ENCODE measurements at regions not wholly inside any gene's neighbourhood (a gene's known extent, or its start where the extent isn't known, plus 50 kb on each side); places are given as distances from the start of the nearest gene placed in this dataset.
"Not testable (repeated sequence)": the region's sequence is repeated elsewhere in the genome, so short reads cannot be mapped to it uniquely, and the experiment has no call there.

DNA sequence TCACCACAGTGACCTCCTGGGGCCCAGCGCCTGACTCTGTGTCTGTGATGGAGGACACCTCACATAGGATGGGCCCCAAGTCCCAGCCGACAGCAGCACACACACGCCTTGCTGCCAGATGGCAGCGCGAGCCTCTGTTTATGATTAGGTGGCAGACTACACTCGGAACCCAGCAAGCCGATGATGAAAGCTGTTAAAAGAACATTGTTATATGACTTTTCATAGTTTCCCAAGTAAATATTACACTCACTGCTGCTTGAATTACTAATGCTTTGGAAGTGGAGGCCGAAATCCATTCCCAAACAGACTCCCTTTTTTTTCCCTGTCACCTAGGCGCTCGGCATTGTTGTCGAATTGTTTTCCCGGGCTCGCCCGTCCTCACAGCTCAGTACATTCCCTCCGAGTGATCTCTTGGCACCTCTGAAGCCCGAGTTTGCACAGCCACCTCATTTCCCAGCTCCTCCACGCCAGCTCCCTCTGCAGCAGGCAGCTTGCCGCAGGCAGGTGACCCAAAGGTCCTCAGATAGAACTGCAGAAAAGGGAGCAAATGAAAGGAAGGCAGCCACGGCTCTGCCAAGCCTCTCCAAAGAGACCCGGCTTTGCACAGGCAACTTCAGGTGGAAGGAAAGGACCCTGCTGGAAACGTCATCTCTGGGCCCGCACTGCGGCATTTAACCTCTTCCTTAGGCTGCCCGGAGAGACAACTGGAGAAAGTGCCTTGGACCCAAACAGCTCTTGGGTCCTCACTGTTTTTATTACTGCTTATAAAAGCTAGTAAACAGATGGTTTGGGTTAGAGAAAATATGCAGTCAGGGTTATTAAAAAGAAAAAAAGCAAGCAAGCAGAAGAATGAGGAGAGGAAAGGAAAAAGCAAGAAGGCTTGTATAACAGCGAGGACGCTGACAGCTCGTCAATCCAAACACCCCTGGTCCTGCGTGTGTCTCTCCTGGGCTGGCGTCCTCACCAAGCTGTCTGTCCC lies 72.2 kb upstream of the SLC25A33 start:
- H3K27ac Mint-ChIP-seq, result no peak overlapping the region
- H3K4me1 Mint-ChIP-seq (ENCODE audit: low read depth), result no peaks in the 10 kb centered on the region
- DNase-seq (ENCODE audit: low spot score), result no peak
- no peaks in the 10 kb centered on the region for H3K36me3 Mint-ChIP-seq (ENCODE audit: low read depth)
- no peak overlapping the region for H3K4me3 Mint-ChIP-seq
- peaks cover 23% of the 10 kb centered on the region for H3K27me3 Mint-ChIP-seq (ENCODE audit: low read depth)
- H3K9me3 Mint-ChIP-seq, result no peaks in the 10 kb centered on the region

DNA sequence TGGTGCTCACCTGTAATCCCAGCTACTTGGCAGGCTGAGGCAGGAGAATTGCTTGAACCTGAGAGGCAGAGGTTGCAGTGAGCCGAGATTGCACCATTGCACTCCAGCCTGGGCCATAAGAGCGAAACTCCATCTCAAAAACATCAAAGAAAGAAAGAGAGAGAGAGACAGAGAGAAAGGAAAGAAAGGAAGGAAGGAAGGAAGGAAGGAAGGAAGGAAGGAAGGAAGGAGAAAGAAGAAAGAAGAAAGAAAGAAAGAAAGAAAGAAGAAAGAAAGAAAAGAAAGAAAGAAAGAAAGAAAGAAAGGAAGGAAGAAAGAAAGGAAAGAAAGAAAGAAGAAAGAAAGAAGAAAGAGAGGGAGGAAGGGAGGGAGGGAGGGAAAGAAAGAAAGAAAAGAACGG lies 69.4 kb upstream of the SLC25A33 start:
- not testable (repeated sequence) for DNase-seq (ENCODE audit: low spot score); H3K9me3 Mint-ChIP-seq; H3K4me3 Mint-ChIP-seq; H3K27ac Mint-ChIP-seq; H3K4me1 Mint-ChIP-seq (ENCODE audit: low read depth); H3K36me3 Mint-ChIP-seq (ENCODE audit: low read depth)
- H3K27me3 Mint-ChIP-seq (ENCODE audit: low read depth), result peaks cover 23% of the 10 kb centered on the region

- no peak for DNase-seq (ENCODE audit: low spot score)
- Mint-ChIP-seq H3K27me3 (ENCODE audit: low read depth) (peaks cover 16% of the 10 kb centered on the region), H3K4me3 (no peak overlapping the region), H3K9me3 (no peaks in the 10 kb centered on the region), H3K4me1 (ENCODE audit: low read depth) (no peaks in the 10 kb centered on the region), H3K27ac (no peak overlapping the region), H3K36me3 (ENCODE audit: low read depth) (no peaks in the 10 kb centered on the region)
Observed at GRCh38 chr1:9471679-9472078, 67.6 kb upstream of the SLC25A33 start.

DNA sequence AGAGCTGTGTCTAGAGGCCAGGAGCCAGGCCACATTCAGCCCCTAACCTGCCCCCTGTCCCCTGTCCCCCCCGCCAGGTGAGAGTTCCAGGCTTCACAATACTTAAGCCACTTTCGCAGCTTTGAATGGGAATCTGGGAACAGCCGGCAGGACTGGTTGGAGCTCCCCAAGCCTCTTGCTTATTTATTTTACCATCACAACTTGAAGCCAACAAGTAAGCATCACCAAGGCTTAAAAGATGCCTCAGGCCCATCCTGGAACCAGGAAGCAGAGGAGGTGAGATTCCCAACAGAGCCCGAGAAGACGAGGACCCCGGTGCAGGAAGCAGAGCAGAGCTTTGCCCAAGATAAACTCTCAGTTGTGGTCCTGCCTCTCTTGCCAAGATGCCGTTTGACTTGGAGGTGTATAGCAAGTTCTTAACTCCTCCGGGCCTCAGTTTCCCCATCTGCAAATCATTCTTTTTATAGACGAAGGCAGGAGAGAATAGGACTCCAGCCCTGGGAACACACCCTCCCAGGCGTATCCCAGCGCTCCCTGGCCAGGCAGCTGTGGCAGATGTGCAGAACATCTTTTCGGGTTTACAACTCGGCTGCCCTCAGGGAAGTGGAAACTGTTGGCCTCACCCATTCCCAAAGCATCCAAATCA lies 66.8 kb upstream of the SLC25A33 start:
- Mint-ChIP-seq H3K36me3 (ENCODE audit: low read depth) (no peaks in the 10 kb centered on the region), H3K27ac (no peak overlapping the region), H3K9me3 (no peaks in the 10 kb centered on the region), H3K27me3 (ENCODE audit: low read depth) (peaks cover 13% of the 10 kb centered on the region), H3K4me1 (ENCODE audit: low read depth) (no peaks in the 10 kb centered on the region), H3K4me3 (no peak overlapping the region)
- DNase-seq (ENCODE audit: low spot score), result no peak

- Mint-ChIP-seq H3K4me3 (no peak overlapping the region), H3K36me3 (ENCODE audit: low read depth) (no peaks in the 10 kb centered on the region), H3K27ac (no peak overlapping the region), H3K9me3 (no peaks in the 10 kb centered on the region), H3K27me3 (ENCODE audit: low read depth) (peaks cover 13% of the 10 kb centered on the region), H3K4me1 (ENCODE audit: low read depth) (no peaks in the 10 kb centered on the region)
- DNase-seq (ENCODE audit: low spot score), result no peak
Observed at GRCh38 chr1:9473032-9473807, 66.0 kb upstream of the SLC25A33 start.

DNA sequence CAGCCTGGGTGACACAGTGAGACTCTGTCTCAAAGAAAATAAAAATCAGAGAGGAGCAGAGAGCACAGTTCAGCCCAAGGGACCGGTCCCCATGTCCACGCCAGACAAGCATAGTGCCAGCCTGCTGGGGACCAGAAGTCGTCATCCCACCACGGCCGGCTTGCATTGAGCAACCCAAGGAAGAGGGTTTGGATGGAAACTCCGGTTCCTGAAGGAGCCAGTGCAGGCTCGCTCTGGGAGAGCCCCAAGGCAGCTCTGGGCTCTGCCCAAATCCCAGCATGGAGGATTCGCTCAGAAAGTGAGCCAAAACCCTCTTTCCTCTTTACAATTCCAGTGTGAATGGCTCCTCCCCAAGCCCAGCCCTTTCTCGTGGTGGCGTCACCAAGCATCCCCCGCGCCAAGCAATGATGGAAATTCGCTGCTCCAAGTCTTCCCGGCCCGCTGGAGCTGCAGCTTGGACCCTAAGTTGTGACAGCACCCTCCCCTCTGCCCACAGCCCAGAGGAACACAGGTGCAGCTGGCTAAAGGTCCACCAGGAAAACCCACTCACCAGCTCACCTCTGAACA lies 64.1 kb upstream of the SLC25A33 start:
- Mint-ChIP-seq H3K27me3 (ENCODE audit: low read depth) (peaks cover 8% of the 10 kb centered on the region), H3K4me1 (ENCODE audit: low read depth) (no peaks in the 10 kb centered on the region), H3K4me3 (no peak overlapping the region), H3K9me3 (no peaks in the 10 kb centered on the region), H3K27ac (no peak overlapping the region), H3K36me3 (ENCODE audit: low read depth) (no peaks in the 10 kb centered on the region)
- DNase-seq (ENCODE audit: low spot score), result no peak

DNA sequence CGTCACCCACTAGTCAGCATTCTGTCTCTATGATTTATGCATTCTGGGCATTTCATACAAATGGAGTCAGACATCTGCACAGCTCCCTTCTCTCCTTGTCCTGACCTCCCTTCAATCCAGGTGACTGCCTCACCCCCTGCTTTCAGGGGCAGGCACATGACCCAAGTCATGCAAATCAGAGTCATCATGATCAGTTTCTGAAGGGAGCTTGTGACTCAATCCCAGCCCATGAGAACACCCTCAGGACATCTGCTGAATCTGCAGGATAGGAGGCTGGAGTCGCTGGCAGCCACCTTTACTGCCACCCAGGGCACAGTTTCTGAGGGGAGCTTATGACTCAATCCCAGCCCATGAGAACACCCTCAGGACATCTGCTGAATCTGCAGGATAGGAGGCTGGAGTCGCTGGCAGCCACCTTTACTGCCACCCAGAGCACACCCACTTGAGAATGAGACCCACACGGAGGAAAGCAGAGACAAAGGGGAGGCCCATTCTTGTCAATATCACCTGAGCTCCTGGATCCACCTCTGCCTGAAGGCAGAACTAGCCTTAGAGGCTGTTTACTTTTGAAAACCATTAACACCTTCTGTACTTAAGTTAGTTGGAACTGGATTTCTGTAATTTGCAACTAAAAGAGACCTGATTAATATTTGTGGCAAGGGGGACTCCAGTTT lies 62.3 kb upstream of the SLC25A33 start:
- no peaks in the 10 kb centered on the region for H3K4me1 Mint-ChIP-seq (ENCODE audit: low read depth)
- DNase-seq (ENCODE audit: low spot score), result no peak
- H3K36me3 Mint-ChIP-seq (ENCODE audit: low read depth), result no peaks in the 10 kb centered on the region
- no peak overlapping the region for H3K27ac Mint-ChIP-seq
- peaks cover 4% of the 10 kb centered on the region for H3K27me3 Mint-ChIP-seq (ENCODE audit: low read depth)
- no peaks in the 10 kb centered on the region for H3K9me3 Mint-ChIP-seq
- H3K4me3 Mint-ChIP-seq, result no peak overlapping the region

DNA sequence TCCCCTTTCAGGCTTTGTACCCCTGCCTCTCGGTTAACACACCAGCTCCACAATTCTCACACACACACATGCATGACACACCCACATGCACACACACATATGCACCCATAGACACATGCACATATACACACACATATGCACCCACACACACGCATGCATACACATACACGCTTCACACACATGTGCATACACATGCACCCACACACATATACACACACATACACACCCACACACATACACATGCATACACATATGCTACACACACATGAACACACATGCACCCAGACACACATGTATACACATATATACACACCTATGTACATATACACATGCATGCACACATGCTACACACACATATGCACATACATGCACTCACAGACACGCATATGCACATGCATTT lies 61.7 kb upstream of the SLC25A33 start:
- Mint-ChIP-seq H3K27me3 (ENCODE audit: low read depth) (peaks cover 8% of the 10 kb centered on the region), H3K27ac (no peak overlapping the region), H3K4me3 (no peak overlapping the region), H3K36me3 (ENCODE audit: low read depth) (no peaks in the 10 kb centered on the region), H3K9me3 (no peaks in the 10 kb centered on the region), H3K4me1 (ENCODE audit: low read depth) (no peaks in the 10 kb centered on the region)
- no peak for DNase-seq (ENCODE audit: low spot score)

GRCh38 chr1:9478021-9478420 lies 61.2 kb upstream of the SLC25A33 start:
- H3K36me3 Mint-ChIP-seq (ENCODE audit: low read depth), result no peaks in the 10 kb centered on the region
- DNase-seq (ENCODE audit: low spot score), result no peak
- H3K27ac Mint-ChIP-seq, result no peak overlapping the region
- no peaks in the 10 kb centered on the region for H3K4me1 Mint-ChIP-seq (ENCODE audit: low read depth)
- no peaks in the 10 kb centered on the region for H3K9me3 Mint-ChIP-seq
- H3K27me3 Mint-ChIP-seq (ENCODE audit: low read depth), result peaks cover 10% of the 10 kb centered on the region
- no peak overlapping the region for H3K4me3 Mint-ChIP-seq

DNA sequence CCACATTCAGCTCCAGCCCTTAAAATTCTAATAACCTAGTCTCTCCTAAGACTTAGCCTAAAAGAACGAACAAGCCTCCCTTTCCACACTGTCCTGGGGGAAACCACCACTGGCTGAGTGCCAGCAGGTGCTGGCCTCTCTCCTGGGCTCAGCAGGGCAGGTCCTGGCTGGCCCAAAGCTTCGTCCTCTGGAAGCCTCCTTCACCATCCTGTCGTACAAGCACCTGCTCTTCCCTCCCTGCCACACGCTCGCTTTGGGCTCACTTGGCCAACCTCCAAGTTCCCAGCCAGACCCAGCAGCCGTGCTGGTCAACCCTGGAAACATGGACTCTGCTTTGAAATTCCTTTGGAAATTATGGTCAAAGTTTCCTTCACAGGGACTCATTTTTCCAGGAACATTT lies 58.2 kb upstream of the SLC25A33 start:
- Mint-ChIP-seq H3K27ac (no peak overlapping the region), H3K27me3 (ENCODE audit: low read depth) (peaks cover 19% of the 10 kb centered on the region), H3K9me3 (no peaks in the 10 kb centered on the region), H3K4me3 (no peak overlapping the region), H3K4me1 (ENCODE audit: low read depth) (no peaks in the 10 kb centered on the region), H3K36me3 (ENCODE audit: low read depth) (no peaks in the 10 kb centered on the region)
- DNase-seq (ENCODE audit: low spot score), result no peak

- H3K27ac Mint-ChIP-seq, result no peak overlapping the region
- H3K4me1 Mint-ChIP-seq (ENCODE audit: low read depth), result no peaks in the 10 kb centered on the region
- H3K4me3 Mint-ChIP-seq, result no peak overlapping the region
- peaks cover 21% of the 10 kb centered on the region for H3K27me3 Mint-ChIP-seq (ENCODE audit: low read depth)
- DNase-seq (ENCODE audit: low spot score), result no peak
- H3K9me3 Mint-ChIP-seq, result no peaks in the 10 kb centered on the region
- H3K36me3 Mint-ChIP-seq (ENCODE audit: low read depth), result no peaks in the 10 kb centered on the region
Observed at GRCh38 chr1:9482403-9482802, 56.9 kb upstream of the SLC25A33 start.

DNA sequence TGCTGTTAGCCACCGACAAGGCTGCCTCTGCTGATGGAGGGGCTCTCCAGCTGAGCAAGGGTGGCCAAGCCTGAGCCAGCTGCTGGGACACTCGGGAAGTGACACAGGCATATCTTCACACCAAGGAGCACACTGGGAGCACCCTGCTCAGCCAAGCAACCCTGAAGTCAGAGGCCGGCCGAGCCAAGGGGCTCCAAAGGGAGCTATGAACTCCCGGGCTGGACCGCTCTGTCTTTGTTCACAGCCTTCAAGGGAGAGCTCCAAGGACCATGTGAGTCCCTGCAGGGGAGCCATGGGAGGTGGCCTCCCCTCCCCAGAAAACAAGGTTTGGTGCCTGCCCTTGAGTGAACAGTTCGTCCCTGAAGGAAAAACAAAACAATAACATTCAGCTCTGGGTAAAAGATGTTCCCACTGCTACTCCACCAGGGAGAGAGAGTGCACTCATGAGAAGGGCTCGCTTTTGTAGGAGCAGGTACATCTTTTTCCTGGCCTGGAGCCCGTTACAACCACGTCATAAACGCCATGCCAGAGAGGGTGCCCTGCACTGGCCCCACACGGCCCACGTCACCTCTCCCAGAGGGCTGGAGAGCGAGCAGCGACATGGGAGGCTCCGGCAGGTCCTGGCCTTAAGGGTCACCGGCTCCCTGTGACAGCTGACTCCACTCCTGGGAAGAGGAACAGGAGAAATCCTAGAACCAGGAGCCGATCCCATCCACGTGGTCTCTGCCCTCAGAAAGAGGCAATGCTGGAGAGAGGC lies 56.3 kb upstream of the SLC25A33 start:
- no peaks in the 10 kb centered on the region for H3K4me1 Mint-ChIP-seq (ENCODE audit: low read depth)
- H3K27ac Mint-ChIP-seq, result no peak overlapping the region
- no peak overlapping the region for H3K4me3 Mint-ChIP-seq
- DNase-seq (ENCODE audit: low spot score), result no peak
- no peaks in the 10 kb centered on the region for H3K9me3 Mint-ChIP-seq
- H3K36me3 Mint-ChIP-seq (ENCODE audit: low read depth), result no peaks in the 10 kb centered on the region
- peaks cover 21% of the 10 kb centered on the region for H3K27me3 Mint-ChIP-seq (ENCODE audit: low read depth)
